NCI-H460 (cell line): ENCODE measurements at regions not wholly inside any gene's neighbourhood (a gene's known extent, or its start where the extent isn't known, plus 50 kb on each side); places are given as distances from the start of the nearest gene placed in this dataset.
"Not testable (repeated sequence)": the region's sequence is repeated elsewhere in the genome, so short reads cannot be mapped to it uniquely, and the experiment has no call there.

Experiments used
- DNase-seq: peaks from one replicate; pipeline ENCODE4 v3.0.0-alpha.2; 2016; ENCODE audit warnings: low read depth; ENCODE audit errors: extremely low read depth

GRCh38 chrX:63581906-63582305 lies 203.1 kb downstream of the ARHGEF9 start:
- no peak for DNase-seq

GRCh38 chrX:63581398-63581797 lies 203.6 kb downstream of the ARHGEF9 start:
- no peak for DNase-seq

GRCh38 chrX:63576533-63576932 lies 208.5 kb downstream of the ARHGEF9 start:
- DNase-seq = no peak

- DNase-seq = not testable (repeated sequence)
Measured at GRCh38 chrX:63575700-63576099, 209.3 kb downstream of the ARHGEF9 start.

GRCh38 chrX:63566856-63567255 lies 215.7 kb upstream of the SPIN4 start:
- no peak for DNase-seq

- no peak for DNase-seq
Measured at GRCh38 chrX:63561425-63561824, 210.3 kb upstream of the SPIN4 start.

GRCh38 chrX:63560601-63561218 lies 209.6 kb upstream of the SPIN4 start:
- peak; percentile 61 for DNase-seq

- DNase-seq = no peak
Measured at GRCh38 chrX:63551856-63552255, 200.7 kb upstream of the SPIN4 start.

GRCh38 chrX:63530654-63531053 lies 179.5 kb upstream of the SPIN4 start:
- DNase-seq = no peak

- no peak for DNase-seq
Measured at GRCh38 chrX:63529961-63530360, 178.8 kb upstream of the SPIN4 start.

GRCh38 chrX:63526863-63527262 lies 175.7 kb upstream of the SPIN4 start:
- no peak for DNase-seq

- no peak for DNase-seq
Measured at GRCh38 chrX:63525491-63525890, 174.4 kb upstream of the SPIN4 start.

GRCh38 chrX:63519368-63519767 lies 168.2 kb upstream of the SPIN4 start:
- not testable (repeated sequence) for DNase-seq

GRCh38 chrX:63514569-63515080 lies 163.5 kb upstream of the SPIN4 start:
- DNase-seq = no peak

GRCh38 chrX:63513825-63514568 lies 162.9 kb upstream of the SPIN4 start:
- DNase-seq = no peak

- no peak for DNase-seq
Measured at GRCh38 chrX:63511361-63511760, 160.2 kb upstream of the SPIN4 start.

GRCh38 chrX:63508668-63509067 lies 157.5 kb upstream of the SPIN4 start:
- no peak for DNase-seq

GRCh38 chrX:63506320-63506719 lies 155.2 kb upstream of the SPIN4 start:
- peak; percentile 13 for DNase-seq

- DNase-seq = no peak
Measured at GRCh38 chrX:63503541-63503940, 152.4 kb upstream of the SPIN4 start.

- DNase-seq = no peak
Measured at GRCh38 chrX:63488546-63489373, 137.6 kb upstream of the SPIN4 start.

- no peak for DNase-seq
Measured at GRCh38 chrX:63475200-63475599, 124.1 kb upstream of the SPIN4 start.
